Parathyroid adenoma (tissue), 2 donors: ENCODE measurements at regions not wholly inside any gene's neighbourhood (a gene's known extent, or its start where the extent isn't known, plus 50 kb on each side); places are given as distances from the start of the nearest gene placed in this dataset.

ENCODE experiments used
- H2AFZ ChIP-seq: fragments of 300-600 bp; sonication (generic); one replicate; pipeline ENCODE4 v1.7.0; 2017; ENCODE audit warnings: antibody characterized with exemption, mild to moderate bottlenecking
- H3K27ac ChIP-seq: fragments of 300-600 bp; sonication (generic); one replicate; pipeline ENCODE4 v1.7.0; 2017
- H3K27me3 ChIP-seq: fragments of 300-600 bp; sonication (generic); one replicate; pipeline ENCODE4 v1.7.0; 2017; ENCODE audit warnings: low read length; ENCODE audit not compliant: control insufficient read depth, insufficient read depth
- H3K36me3 ChIP-seq: fragments of 300-600 bp; sonication (generic); one replicate; pipeline ENCODE4 v1.7.0; 2017; ENCODE audit warnings: low read length; ENCODE audit not compliant: control insufficient read depth, insufficient read depth
- H3K4me1 ChIP-seq: fragments of 300-600 bp; sonication (generic); one replicate; pipeline ENCODE4 v1.7.0; 2017; ENCODE audit warnings: control low read depth
- H3K4me2 ChIP-seq: fragments of 300-600 bp; sonication (generic); one replicate; pipeline ENCODE4 v1.7.0; 2017; ENCODE audit warnings: low read length
- H3K4me3 ChIP-seq: fragments of 300-600 bp; sonication (generic); one replicate; pipeline ENCODE4 v1.7.0; 2017; ENCODE audit warnings: low read depth, low read length
- H3K79me2 ChIP-seq: fragments of 300-600 bp; sonication (generic); one replicate; pipeline ENCODE4 v1.7.0; 2017; ENCODE audit warnings: control low read depth
- H3K9ac ChIP-seq: fragments of 300-600 bp; sonication (generic); one replicate; pipeline ENCODE4 v1.7.0; 2017; ENCODE audit warnings: mild to moderate bottlenecking
- H3K9me3 ChIP-seq: fragments of 300-600 bp; sonication (generic); one replicate; pipeline ENCODE4 v1.7.0; 2017; ENCODE audit warnings: low read length; ENCODE audit not compliant: control insufficient read depth
- CTCF ChIP-seq: fragments of 300-600 bp; sonication (generic); IDR thresholded peaks from one replicate; pipeline ENCODE4 v1.7.0; 2017; ENCODE audit warnings: antibody characterized with exemption, mild to moderate bottlenecking
- donor health status: primary hyperparathyroidism.

DNA sequence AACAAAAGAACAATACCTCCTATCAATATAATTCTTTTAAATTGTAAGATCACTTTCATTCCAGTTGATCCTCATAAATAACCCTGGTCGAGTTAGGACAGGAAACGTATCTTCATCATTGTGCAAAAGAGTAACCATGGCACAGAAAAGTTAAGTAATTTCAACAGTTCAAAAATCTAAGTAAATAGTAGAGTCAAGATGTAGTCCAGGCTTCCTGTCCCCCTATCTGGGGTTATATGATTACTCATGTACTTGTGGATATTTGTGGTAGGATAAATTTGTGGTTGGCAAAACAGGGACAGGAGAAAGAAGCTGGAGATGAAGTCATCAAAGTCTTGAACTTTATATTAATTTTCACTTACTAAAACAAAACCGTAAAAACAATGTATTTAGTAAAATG is 772.6 kb downstream of the TSN start:
- Histone ChIP-seq H3K9ac (no peak overlapping the region), H3K4me2 (no peak overlapping the region), H3K4me3 (no peak overlapping the region), H3K9me3 (no peaks in the 10 kb centered on the region), H3K79me2 (no peaks in the 10 kb centered on the region), H3K36me3 (no peaks in the 10 kb centered on the region), H2AFZ (no peak overlapping the region), H3K27ac (no peak overlapping the region), H3K27me3 (no peaks in the 10 kb centered on the region), H3K4me1 (no peaks in the 10 kb centered on the region)
- no peak for TF ChIP-seq CTCF

- TF ChIP-seq CTCF, result no peak
- no peaks in the 10 kb centered on the region for H3K79me2 ChIP-seq
- H3K27ac ChIP-seq, result no peak overlapping the region
- H2AFZ ChIP-seq, result no peak overlapping the region
- no peaks in the 10 kb centered on the region for H3K36me3 ChIP-seq
- no peaks in the 10 kb centered on the region for H3K9me3 ChIP-seq
- H3K27me3 ChIP-seq, result no peaks in the 10 kb centered on the region
- no peak overlapping the region for H3K4me2 ChIP-seq
- no peaks in the 10 kb centered on the region for H3K4me1 ChIP-seq
- no peak overlapping the region for H3K4me3 ChIP-seq
- H3K9ac ChIP-seq, result no peak overlapping the region
These were observed 773.7 kb downstream of the TSN start for GRCh38 chr2:122528958-122529705.

- no peak for TF ChIP-seq CTCF
- no peaks in the 10 kb centered on the region for H3K79me2 ChIP-seq
- H3K4me2 ChIP-seq, result no peak overlapping the region
- no peak overlapping the region for H3K27ac ChIP-seq
- H3K27me3 ChIP-seq, result no peaks in the 10 kb centered on the region
- no peaks in the 10 kb centered on the region for H3K4me1 ChIP-seq
- no peaks in the 10 kb centered on the region for H3K9me3 ChIP-seq
- no peaks in the 10 kb centered on the region for H3K36me3 ChIP-seq
- no peak overlapping the region for H3K9ac ChIP-seq
- H3K4me3 ChIP-seq, result no peak overlapping the region
- no peak overlapping the region for H2AFZ ChIP-seq
These were observed 775.4 kb downstream of the TSN start for GRCh38 chr2:122530814-122531213.

DNA sequence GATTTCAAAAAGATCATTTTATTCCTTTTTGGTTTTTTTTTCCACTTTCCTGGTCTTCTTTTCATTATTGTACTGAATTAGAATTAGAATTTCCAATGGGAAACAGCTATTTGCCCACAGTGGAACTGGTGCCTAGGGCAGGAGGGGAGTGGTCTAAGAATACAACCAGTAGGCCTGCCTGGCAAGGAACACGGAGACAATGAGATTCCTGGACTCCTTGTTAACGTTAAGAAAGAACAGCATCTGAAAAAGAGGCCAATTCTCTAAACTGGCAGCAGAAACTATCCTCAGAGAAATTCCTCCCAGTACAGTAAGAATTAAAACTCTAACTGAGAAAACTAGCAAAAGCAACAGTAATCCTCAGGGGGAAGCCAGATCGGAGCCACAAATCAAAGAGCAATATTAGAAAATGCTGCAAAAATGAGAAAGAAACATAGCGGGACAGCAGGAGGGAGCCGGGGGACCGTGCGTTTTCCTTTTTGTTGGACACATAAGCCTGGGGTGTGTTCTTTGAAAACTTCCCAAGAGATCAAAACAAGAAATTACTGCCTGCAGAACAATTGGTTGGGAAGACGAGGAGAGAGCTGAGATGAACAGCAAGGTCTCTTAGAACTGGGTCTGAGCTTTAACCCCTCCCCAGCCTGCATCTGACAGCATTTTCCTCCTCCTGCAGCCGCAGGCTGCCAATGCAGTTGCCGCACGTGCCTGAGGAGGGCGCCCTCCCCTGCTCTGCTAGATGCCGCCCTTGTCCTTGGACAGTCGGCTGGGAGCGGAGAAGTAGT is 776.0 kb downstream of the TSN start:
- no peak overlapping the region for H3K9ac ChIP-seq
- no peaks in the 10 kb centered on the region for H3K27me3 ChIP-seq
- no peak overlapping the region for H2AFZ ChIP-seq
- no peaks in the 10 kb centered on the region for H3K36me3 ChIP-seq
- no peak for TF ChIP-seq CTCF
- no peak overlapping the region for H3K4me3 ChIP-seq
- no peak overlapping the region for H3K4me2 ChIP-seq
- no peaks in the 10 kb centered on the region for H3K9me3 ChIP-seq
- H3K79me2 ChIP-seq, result no peaks in the 10 kb centered on the region
- no peaks in the 10 kb centered on the region for H3K4me1 ChIP-seq
- no peak overlapping the region for H3K27ac ChIP-seq

- H3K79me2 ChIP-seq, result no peaks in the 10 kb centered on the region
- H3K4me1 ChIP-seq, result no peaks in the 10 kb centered on the region
- no peak overlapping the region for H3K4me2 ChIP-seq
- H3K9me3 ChIP-seq, result no peaks in the 10 kb centered on the region
- no peak for TF ChIP-seq CTCF
- no peak overlapping the region for H3K4me3 ChIP-seq
- H3K36me3 ChIP-seq, result no peaks in the 10 kb centered on the region
- H3K27ac ChIP-seq, result no peak overlapping the region
- H3K9ac ChIP-seq, result no peak overlapping the region
- no peak overlapping the region for H2AFZ ChIP-seq
- no peaks in the 10 kb centered on the region for H3K27me3 ChIP-seq
These were observed 776.6 kb downstream of the TSN start for GRCh38 chr2:122532072-122532344.
